Type B pancreatic cell (in vitro differentiated cells): ENCODE measurements at regions not wholly inside any gene's neighbourhood (a gene's known extent, or its start where the extent isn't known, plus 50 kb on each side); places are given as distances from the start of the nearest gene placed in this dataset.

ENCODE experiments used
- DNase-seq: peaks from one replicate; pipeline ENCODE4 v3.0.0; 2021; ENCODE audit warnings: mixed read lengths; ENCODE audit not compliant: unreplicated experiment; ENCODE audit errors: extremely low spot score
- H3K27ac Mint-ChIP-seq: 2 replicates; pipeline ENCODE4 v1.8.0; 2021; ENCODE audit warnings: mild to moderate bottlenecking, mixed read lengths
- H3K27me3 Mint-ChIP-seq: 2 replicates; pipeline ENCODE4 v1.8.0; 2021; ENCODE audit warnings: mixed read lengths
- H3K36me3 Mint-ChIP-seq: 2 replicates; pipeline ENCODE4 v1.8.0; 2021; ENCODE audit warnings: mixed read lengths
- H3K4me1 Mint-ChIP-seq: one replicate; pipeline ENCODE4 v1.8.0; 2021; ENCODE audit warnings: mixed read lengths; ENCODE audit not compliant: unreplicated experiment
- H3K4me3 Mint-ChIP-seq: 2 replicates; pipeline ENCODE4 v1.8.0; 2021; ENCODE audit warnings: mild to moderate bottlenecking, mixed read lengths
- H3K9me3 Mint-ChIP-seq: 2 replicates; pipeline ENCODE4 v1.8.0; 2021; ENCODE audit warnings: mixed read lengths
- TF ChIP-seq, protein P1 (sequence below): fragments of 200-600 bp; sonication (generic); conservative IDR thresholded peaks from 2 replicates; pipeline ENCODE4 v1.5.0; 2021; ENCODE audit warnings: antibody characterized with exemption, mild to moderate bottlenecking

DNA sequence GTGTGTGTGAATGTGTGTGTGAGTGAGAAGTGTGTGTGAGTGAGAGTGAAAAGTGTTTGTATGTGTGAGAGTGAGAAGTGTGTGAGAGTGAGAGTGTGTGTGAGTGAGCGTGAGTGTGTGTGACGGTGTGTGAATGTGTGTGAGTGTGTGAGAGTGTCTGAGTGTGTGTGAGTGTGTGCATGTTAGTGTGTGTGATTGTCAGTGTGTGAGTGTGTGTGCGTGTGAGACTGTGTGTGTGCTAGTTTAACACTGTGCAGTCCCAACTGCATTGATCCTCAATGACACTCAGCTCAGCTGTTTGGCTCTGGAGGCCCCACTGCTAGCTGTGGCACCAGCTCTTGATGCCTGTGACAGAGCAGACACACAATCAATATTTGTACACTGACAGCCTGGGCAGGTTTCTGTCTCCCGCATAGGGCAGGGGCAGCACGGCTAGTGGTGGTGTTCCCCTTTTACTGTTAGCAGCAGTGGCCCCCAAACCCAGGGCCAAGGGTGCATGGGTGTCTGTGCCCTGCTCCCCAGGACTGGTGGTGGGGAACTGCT lies 135.0 kb downstream of the INHBB start:
- peaks cover 3% of the 10 kb centered on the region for H3K27me3 Mint-ChIP-seq
- H3K36me3 Mint-ChIP-seq, result no peaks in the 10 kb centered on the region
- no peaks in the 10 kb centered on the region for H3K9me3 Mint-ChIP-seq
- H3K4me3 Mint-ChIP-seq, result no peak overlapping the region
- TF ChIP-seq, protein P1, sequence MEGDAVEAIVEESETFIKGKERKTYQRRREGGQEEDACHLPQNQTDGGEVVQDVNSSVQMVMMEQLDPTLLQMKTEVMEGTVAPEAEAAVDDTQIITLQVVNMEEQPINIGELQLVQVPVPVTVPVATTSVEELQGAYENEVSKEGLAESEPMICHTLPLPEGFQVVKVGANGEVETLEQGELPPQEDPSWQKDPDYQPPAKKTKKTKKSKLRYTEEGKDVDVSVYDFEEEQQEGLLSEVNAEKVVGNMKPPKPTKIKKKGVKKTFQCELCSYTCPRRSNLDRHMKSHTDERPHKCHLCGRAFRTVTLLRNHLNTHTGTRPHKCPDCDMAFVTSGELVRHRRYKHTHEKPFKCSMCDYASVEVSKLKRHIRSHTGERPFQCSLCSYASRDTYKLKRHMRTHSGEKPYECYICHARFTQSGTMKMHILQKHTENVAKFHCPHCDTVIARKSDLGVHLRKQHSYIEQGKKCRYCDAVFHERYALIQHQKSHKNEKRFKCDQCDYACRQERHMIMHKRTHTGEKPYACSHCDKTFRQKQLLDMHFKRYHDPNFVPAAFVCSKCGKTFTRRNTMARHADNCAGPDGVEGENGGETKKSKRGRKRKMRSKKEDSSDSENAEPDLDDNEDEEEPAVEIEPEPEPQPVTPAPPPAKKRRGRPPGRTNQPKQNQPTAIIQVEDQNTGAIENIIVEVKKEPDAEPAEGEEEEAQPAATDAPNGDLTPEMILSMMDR, result no peak
- H3K27ac Mint-ChIP-seq, result no peak overlapping the region
- no peaks in the 10 kb centered on the region for H3K4me1 Mint-ChIP-seq
- DNase-seq, result no peak

DNA sequence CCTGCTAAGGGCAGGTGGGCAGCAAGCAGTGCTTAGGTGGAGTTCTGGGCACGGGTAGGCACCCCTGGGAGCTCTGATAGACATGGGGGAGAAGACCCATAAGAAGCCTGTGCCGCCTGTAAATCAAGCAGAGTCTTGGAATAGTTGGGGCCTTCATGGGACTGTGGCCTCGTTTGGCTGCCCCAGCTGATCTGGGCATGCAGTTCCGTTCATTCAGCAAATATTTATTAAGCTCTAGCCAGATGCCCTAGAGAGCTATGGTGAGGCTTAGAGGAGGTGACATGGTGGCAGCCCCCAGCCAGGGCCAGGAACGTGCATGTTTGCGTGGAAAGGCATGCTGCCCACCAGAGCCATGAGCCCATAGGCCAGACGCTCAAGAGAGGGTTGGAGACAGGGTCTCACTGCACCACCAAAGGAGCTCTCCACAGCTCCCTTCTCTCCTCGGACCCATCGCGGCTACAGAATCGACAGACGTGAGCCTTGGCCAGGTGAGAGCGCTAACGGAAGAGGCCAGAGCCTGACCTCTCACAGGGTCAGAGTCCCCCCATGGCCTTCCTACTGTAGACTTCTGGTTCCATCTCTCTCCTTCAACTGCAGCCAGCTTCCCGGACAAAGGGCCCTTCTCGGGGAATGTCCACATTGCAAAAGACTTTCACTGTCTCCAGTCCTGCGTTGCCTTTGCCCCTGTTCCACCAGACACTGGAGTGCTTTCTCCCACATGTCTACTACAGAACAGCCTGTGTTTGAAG lies 135.7 kb downstream of the INHBB start:
- TF ChIP-seq, protein P1, result no peak
- peaks cover 3% of the 10 kb centered on the region for H3K27me3 Mint-ChIP-seq
- no peaks in the 10 kb centered on the region for H3K36me3 Mint-ChIP-seq
- no peaks in the 10 kb centered on the region for H3K9me3 Mint-ChIP-seq
- DNase-seq, result no peak
- H3K4me1 Mint-ChIP-seq, result no peaks in the 10 kb centered on the region
- H3K27ac Mint-ChIP-seq, result no peak overlapping the region
- H3K4me3 Mint-ChIP-seq, result no peak overlapping the region

DNA sequence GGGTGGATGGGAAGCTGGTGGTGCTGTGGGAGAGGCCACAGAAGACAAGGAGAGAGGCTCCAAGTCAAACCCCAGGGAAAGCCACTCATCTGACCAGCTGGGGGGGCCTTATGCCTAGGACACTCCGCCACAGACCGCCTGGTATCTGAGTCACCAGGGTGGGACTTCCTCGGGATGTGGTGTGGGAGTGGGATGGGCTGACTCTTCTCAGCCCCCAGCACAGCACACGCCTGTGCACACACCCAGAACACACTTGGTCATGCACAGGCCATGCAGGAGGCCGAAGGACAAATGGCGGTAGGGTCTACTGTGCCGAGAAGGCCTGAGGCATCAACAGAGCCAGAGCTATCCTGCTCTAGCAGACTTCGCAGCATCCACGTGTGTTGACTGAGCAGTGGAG lies 136.4 kb downstream of the INHBB start:
- DNase-seq, result no peak
- no peak overlapping the region for H3K4me3 Mint-ChIP-seq
- H3K27me3 Mint-ChIP-seq, result peaks cover 3% of the 10 kb centered on the region
- H3K27ac Mint-ChIP-seq, result no peak overlapping the region
- H3K4me1 Mint-ChIP-seq, result no peaks in the 10 kb centered on the region
- no peaks in the 10 kb centered on the region for H3K36me3 Mint-ChIP-seq
- H3K9me3 Mint-ChIP-seq, result no peaks in the 10 kb centered on the region
- TF ChIP-seq, protein P1, result no peak

DNA sequence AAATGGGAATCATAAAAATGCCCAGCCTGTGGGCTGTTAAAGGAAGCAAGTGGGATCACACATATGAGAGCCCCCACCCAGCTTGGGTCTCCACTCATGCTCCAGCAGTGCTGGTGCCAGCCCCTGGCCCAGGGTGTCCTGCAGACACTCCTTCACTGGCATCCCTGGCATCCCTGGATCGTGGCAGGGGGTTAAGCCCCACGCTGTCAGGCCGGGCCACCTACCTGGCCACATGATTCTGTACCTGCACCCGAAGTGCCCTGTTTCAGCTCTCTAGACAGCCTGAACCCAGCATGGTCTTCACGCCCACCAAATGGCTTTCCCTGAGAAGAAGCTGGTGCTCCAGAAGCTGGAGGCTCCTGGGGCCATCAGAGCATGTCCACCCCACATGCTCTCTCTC lies 137.4 kb downstream of the INHBB start:
- no peak overlapping the region for H3K4me3 Mint-ChIP-seq
- H3K27ac Mint-ChIP-seq, result no peak overlapping the region
- DNase-seq, result no peak
- peaks cover 3% of the 10 kb centered on the region for H3K27me3 Mint-ChIP-seq
- no peaks in the 10 kb centered on the region for H3K4me1 Mint-ChIP-seq
- H3K36me3 Mint-ChIP-seq, result no peaks in the 10 kb centered on the region
- H3K9me3 Mint-ChIP-seq, result no peaks in the 10 kb centered on the region
- TF ChIP-seq, protein P1, result no peak

DNA sequence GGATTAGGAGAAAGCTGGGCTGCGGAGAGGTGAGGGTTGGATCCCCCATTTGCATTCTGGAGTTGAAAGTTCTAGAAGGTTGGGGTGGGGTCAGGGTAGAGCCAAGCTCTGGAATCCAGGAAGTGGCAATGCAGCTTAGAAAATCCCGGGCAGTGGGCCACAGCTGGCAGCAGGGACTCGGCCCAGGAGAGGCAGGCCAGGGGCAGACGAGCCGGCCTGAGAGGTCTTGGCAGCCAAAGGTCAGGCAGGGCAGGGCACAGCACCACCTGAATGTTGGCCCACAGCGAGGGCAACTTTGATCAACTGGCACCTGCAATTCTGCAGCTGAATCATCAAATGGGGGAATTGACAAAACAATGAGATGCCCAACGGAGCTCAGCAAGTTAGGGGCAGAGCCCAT lies 139.2 kb downstream of the INHBB start:
- Mint-ChIP-seq H3K4me3 (no peak overlapping the region), H3K27ac (no peak overlapping the region), H3K27me3 (peaks cover 3% of the 10 kb centered on the region), H3K36me3 (no peaks in the 10 kb centered on the region), H3K9me3 (no peaks in the 10 kb centered on the region), H3K4me1 (no peaks in the 10 kb centered on the region)
- TF ChIP-seq, protein P1, result no peak
- DNase-seq, result no peak
